ENCODE measurements at regions not wholly inside any gene's neighbourhood (a gene's known extent, or its start where the extent isn't known, plus 50 kb on each side); places are given as distances from the start of the nearest gene placed in this dataset.

DNA sequence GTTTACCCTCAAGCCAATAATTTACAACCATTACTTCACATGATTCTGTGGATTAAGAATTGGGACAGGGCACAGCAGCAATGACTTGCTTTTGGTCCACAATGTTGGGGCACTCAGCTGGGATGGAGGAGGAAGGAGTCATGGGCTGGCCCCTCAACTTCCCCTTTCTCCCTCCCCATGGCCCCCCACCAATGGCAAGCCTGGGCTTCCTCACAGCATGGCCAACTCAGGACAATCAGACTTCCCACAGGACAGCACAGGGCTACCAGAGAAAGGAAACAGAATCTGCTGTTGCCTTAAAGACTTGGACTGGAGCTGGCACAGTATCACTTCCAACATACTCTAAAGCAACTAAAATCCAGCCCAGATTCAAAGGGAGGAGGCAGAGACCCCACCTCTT is 160.7 kb downstream of the PTPN20 start:
- TF ChIP-seq CTCF (conservative IDR thresholded peaks at IDR 0.05 in 1 of 2, IDR thresholded peaks at IDR 0.05 in 1 of 2; ENCODE audit: low read depth in 1 of 2, low read length in 2 of 2), result no peak
- TF ChIP-seq EZH2 (IDR thresholded peaks at IDR 0.05; ENCODE audit: low read length, missing control alignments), result no peak

Data from fibroblast of lung (primary cell).